OCI-M1 (cell line): ENCODE measurements at regions not wholly inside any gene's neighbourhood (a gene's known extent, or its start where the extent isn't known, plus 50 kb on each side); places are given as distances from the start of the nearest gene placed in this dataset.

Source experiments
- DNase-seq: peaks from one replicate; lab custom pipeline; 2025; lab: John Stamatoyannopoulos, UW

- DNase-seq: peak; percentile 7
Observed at GRCh38 chr2:103276869-103277268, 515.0 kb downstream of the TMEM182 start.

GRCh38 chr2:103284750-103285149 is 522.9 kb downstream of the TMEM182 start:
- DNase-seq: peak; percentile 24

- DNase-seq: no peak
Observed at GRCh38 chr2:103285354-103285753, 523.5 kb downstream of the TMEM182 start.

GRCh38 chr2:103287746-103288145 is 525.9 kb downstream of the TMEM182 start:
- no peak for DNase-seq

- DNase-seq: no peak
Observed at GRCh38 chr2:103288696-103289095, 526.9 kb downstream of the TMEM182 start.

- peak; percentile 27 for DNase-seq
Observed at GRCh38 chr2:103289105-103289725, 527.4 kb downstream of the TMEM182 start.

- DNase-seq: peak; percentile 5
Observed at GRCh38 chr2:103292573-103292972, 530.7 kb downstream of the TMEM182 start.

- no peak for DNase-seq
Observed at GRCh38 chr2:103293067-103293741, 531.4 kb downstream of the TMEM182 start.

GRCh38 chr2:103293742-103294077 is 531.9 kb downstream of the TMEM182 start:
- DNase-seq: peak; percentile 5

- DNase-seq: no peak
Observed at GRCh38 chr2:103294420-103294819, 532.6 kb downstream of the TMEM182 start.

- DNase-seq: no peak
Observed at GRCh38 chr2:103295591-103295990, 533.8 kb downstream of the TMEM182 start.

- no peak for DNase-seq
Observed at GRCh38 chr2:103324671-103325070, 562.8 kb downstream of the TMEM182 start.

GRCh38 chr2:103327386-103327785 is 565.6 kb downstream of the TMEM182 start:
- DNase-seq: no peak

GRCh38 chr2:103327966-103328365 is 566.1 kb downstream of the TMEM182 start:
- DNase-seq: no peak

GRCh38 chr2:103335403-103335802 is 573.6 kb downstream of the TMEM182 start:
- DNase-seq: no peak

- DNase-seq: no peak
Observed at GRCh38 chr2:103338819-103339218, 577.0 kb downstream of the TMEM182 start.

- DNase-seq: no peak
Observed at GRCh38 chr2:103346780-103347179, 584.9 kb downstream of the TMEM182 start.

GRCh38 chr2:103353774-103354173 is 591.9 kb downstream of the TMEM182 start:
- DNase-seq: no peak

GRCh38 chr2:103355287-103355686 is 593.5 kb downstream of the TMEM182 start:
- no peak for DNase-seq

- no peak for DNase-seq
Observed at GRCh38 chr2:103361712-103362111, 599.9 kb downstream of the TMEM182 start.

GRCh38 chr2:103363639-103364038 is 601.8 kb downstream of the TMEM182 start:
- DNase-seq: no peak

GRCh38 chr2:103364177-103364576 is 602.3 kb downstream of the TMEM182 start:
- no peak for DNase-seq

GRCh38 chr2:103365071-103365470 is 603.2 kb downstream of the TMEM182 start:
- DNase-seq: no peak

- DNase-seq: no peak
Observed at GRCh38 chr2:103367877-103368276, 606.0 kb downstream of the TMEM182 start.
